ENCODE measurements at regions not wholly inside any gene's neighbourhood (a gene's known extent, or its start where the extent isn't known, plus 50 kb on each side); places are given as distances from the start of the nearest gene placed in this dataset.

GRCh38 chr7:22055226-22055625 is 109.5 kb upstream of the CDCA7L start:
- intact Hi-C loops (cut with DNase I): no loop called here
- ATAC-seq (no peak), DNase-seq (no peak)
- Histone ChIP-seq H3K27me3 (ENCODE audit: insufficient read depth in 3 of 3, low read length in 2 of 3) (peaks cover 0 to 3% (median 0%) of the 10 kb centered on the region in 3 donors), H3K27ac (no peak overlapping the region), H3K9me3 (no peaks in the 10 kb centered on the region), H3K4me3 (no peak overlapping the region), H3K36me3 (ENCODE audit: insufficient read depth in 1 of 2, low read depth in 1 of 2) (no peaks in the 10 kb centered on the region), H3K4me1 (no peaks in the 10 kb centered on the region)
- no peak for TF ChIP-seq CTCF (IDR thresholded peaks at IDR 0.05)
- 48 to 62% (median 58%) methylated on average over 6 of the region's 6 CpGs for WGBS, 3 donors

- intact Hi-C loops (cut with DNase I): no loop called here
- H3K4me1 ChIP-seq: no peaks in the 10 kb centered on the region
- TF ChIP-seq CTCF (IDR thresholded peaks at IDR 0.05): no peak
- 70 to 71% (median 70%) methylated on average over 9 of the region's 9 CpGs for WGBS, 3 donors
- ATAC-seq: no peak
- no peaks in the 10 kb centered on the region for H3K36me3 ChIP-seq (ENCODE audit: insufficient read depth in 1 of 2, low read depth in 1 of 2)
- H3K9me3 ChIP-seq: no peaks in the 10 kb centered on the region
- peaks cover 0 to 7% (median 0%) of the 10 kb centered on the region in 3 donors for H3K27me3 ChIP-seq (ENCODE audit: insufficient read depth in 3 of 3, low read length in 2 of 3)
- no peak overlapping the region for H3K27ac ChIP-seq
- DNase-seq: no peak
- no peak overlapping the region for H3K4me3 ChIP-seq
Measured at GRCh38 chr7:22052674-22053365, 107.1 kb upstream of the CDCA7L start.

- DNase-seq (no peak), ATAC-seq (no peak)
- H3K27me3 ChIP-seq (ENCODE audit: insufficient read depth in 3 of 3, low read length in 2 of 3): peaks cover 0 to 9% (median 0%) of the 10 kb centered on the region in 3 donors
- no peaks in the 10 kb centered on the region for H3K36me3 ChIP-seq (ENCODE audit: insufficient read depth in 1 of 2, low read depth in 1 of 2)
- intact Hi-C loops (cut with DNase I): no loop called here
- 29 to 35% (median 31%) methylated on average over 14 of the region's 14 CpGs for WGBS, 3 donors
- H3K27ac ChIP-seq: no peak overlapping the region
- TF ChIP-seq CTCF (IDR thresholded peaks at IDR 0.05): no peak
- H3K4me3 ChIP-seq: no peak overlapping the region
- H3K9me3 ChIP-seq: no peaks in the 10 kb centered on the region
- no peaks in the 10 kb centered on the region for H3K4me1 ChIP-seq
Measured at GRCh38 chr7:22051886-22052673, 106.4 kb upstream of the CDCA7L start.

- Histone ChIP-seq H3K4me3 (no peak overlapping the region), H3K4me1 (no peaks in the 10 kb centered on the region), H3K27ac (no peak overlapping the region), H3K27me3 (ENCODE audit: insufficient read depth in 3 of 3, low read length in 2 of 3) (peaks cover 0 to 18% (median 0%) of the 10 kb centered on the region in 3 donors), H3K36me3 (ENCODE audit: insufficient read depth in 1 of 2, low read depth in 1 of 2) (no peaks in the 10 kb centered on the region), H3K9me3 (no peaks in the 10 kb centered on the region)
- DNase-seq: no peak
- 26 to 34% (median 31%) methylated on average over 17 of the region's 17 CpGs for WGBS, 3 donors
- ATAC-seq: no peak
- intact Hi-C loops (cut with DNase I): no loop called here
- TF ChIP-seq CTCF (IDR thresholded peaks at IDR 0.05): no peak
Measured at GRCh38 chr7:22049766-22050500, 104.2 kb upstream of the CDCA7L start.

Data from psoas muscle (tissue), 7 donors.